ENCODE measurements at regions not wholly inside any gene's neighbourhood (a gene's known extent, or its start where the extent isn't known, plus 50 kb on each side); places are given as distances from the start of the nearest gene placed in this dataset.

DNA sequence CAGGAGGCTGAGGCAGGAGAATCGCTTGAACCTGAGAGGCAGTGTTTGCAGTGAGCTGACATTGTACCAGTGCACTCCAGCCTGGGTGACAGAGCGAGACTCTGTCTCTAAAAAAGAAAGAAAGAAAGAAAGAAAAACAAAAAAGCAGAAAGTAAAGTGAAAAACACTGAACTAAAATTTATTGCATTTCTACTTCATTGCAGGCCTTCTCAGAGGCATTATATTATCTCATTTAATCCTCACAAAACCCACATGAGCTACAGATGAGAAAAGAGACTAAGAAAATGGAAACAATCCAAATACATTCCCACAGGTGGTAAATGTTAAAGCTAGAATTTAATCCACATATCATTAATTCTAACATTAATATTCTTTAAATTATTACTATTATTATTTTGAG lies 147.2 kb upstream of the FREM2 start:
- no peak overlapping the region for H3K27ac Mint-ChIP-seq
- no peak for ATAC-seq
- no peaks in the 10 kb centered on the region for H3K27me3 Mint-ChIP-seq

DNA sequence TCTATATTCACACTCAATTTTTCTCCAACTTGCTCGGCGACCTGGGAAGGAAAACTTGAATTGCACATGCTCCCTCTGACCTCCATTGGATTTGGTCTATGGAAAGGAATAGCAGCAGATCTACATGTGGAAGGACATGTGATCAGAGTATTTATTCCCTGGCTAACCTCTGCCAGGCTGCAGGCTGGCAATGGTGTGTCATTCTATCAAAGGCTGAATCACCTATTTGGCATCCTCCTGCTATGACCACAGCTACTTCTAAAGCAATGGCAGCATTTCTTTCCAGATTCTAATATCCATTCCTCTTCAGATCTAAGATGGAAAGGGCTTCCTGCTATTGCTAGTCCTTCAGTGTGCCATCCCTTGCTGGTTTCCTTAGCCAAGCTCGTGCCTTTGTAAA lies 144.3 kb upstream of the FREM2 start:
- no peak overlapping the region for H3K4me3 Mint-ChIP-seq
- no peaks in the 10 kb centered on the region for H3K9me3 Mint-ChIP-seq
- no peaks in the 10 kb centered on the region for H3K4me1 Mint-ChIP-seq
- DNase-seq (no peak), ATAC-seq (no peak)
- no peak overlapping the region for H3K27ac Mint-ChIP-seq
- no peaks in the 10 kb centered on the region for H3K36me3 Mint-ChIP-seq (ENCODE audit: low read depth)
- no peaks in the 10 kb centered on the region for H3K27me3 Mint-ChIP-seq

More for the DNA sequence above, 147.2 kb upstream of the FREM2 start:
- H3K9me3 Mint-ChIP-seq = no peaks in the 10 kb centered on the region
- no peaks in the 10 kb centered on the region for H3K36me3 Mint-ChIP-seq (ENCODE audit: low read depth)
- no peaks in the 10 kb centered on the region for H3K4me1 Mint-ChIP-seq
- no peak for DNase-seq
- no peak overlapping the region for H3K4me3 Mint-ChIP-seq

DNA sequence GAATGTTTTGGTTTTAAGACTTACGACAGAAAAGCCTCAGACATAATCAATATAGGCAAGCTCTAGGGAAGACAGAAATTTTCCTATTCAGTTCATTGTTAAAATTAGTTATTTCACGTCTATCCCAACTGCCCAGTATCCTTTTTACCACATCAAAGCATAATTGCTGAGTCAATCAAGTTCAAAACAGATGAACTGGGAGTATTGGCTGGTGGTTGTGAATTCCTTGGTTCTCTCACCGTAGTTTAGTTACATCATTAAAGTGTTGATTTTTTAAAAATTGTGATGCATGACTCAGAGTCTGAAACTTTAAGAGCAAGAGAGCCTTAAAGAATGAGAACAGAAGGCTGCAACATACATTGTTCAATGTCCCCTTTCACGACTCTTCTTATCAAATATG lies 143.3 kb upstream of the FREM2 start:
- DNase-seq (no peak), ATAC-seq (no peak)
- Mint-ChIP-seq H3K27me3 (no peaks in the 10 kb centered on the region), H3K9me3 (peaks cover 3% of the 10 kb centered on the region), H3K36me3 (ENCODE audit: low read depth) (no peaks in the 10 kb centered on the region), H3K27ac (no peak overlapping the region), H3K4me1 (no peaks in the 10 kb centered on the region), H3K4me3 (no peak overlapping the region)

DNA sequence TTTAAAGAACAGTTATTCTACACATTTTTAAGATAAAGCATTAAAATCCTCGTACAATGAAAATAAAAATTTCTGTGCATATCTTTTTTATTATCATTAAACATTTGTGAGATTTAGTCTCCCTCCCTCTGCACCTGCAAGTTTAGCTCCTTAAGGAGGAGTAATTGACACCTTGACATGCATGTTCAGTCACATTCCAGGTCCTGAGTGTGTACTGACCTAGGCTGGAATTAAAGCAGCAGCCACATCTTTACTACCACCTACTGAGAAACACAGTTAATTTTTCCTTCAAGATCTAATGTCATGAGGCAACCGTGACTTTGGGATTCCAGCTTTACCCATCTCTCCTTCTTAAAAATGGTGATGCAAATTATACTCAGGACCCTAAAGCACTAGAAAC lies 123.1 kb upstream of the FREM2 start:
- Mint-ChIP-seq H3K9me3 (no peaks in the 10 kb centered on the region), H3K27me3 (no peaks in the 10 kb centered on the region), H3K36me3 (ENCODE audit: low read depth) (peaks cover 1% of the 10 kb centered on the region), H3K4me1 (no peaks in the 10 kb centered on the region), H3K4me3 (no peak overlapping the region), H3K27ac (no peak overlapping the region)
- no peak for ATAC-seq
- DNase-seq = no peak

DNA sequence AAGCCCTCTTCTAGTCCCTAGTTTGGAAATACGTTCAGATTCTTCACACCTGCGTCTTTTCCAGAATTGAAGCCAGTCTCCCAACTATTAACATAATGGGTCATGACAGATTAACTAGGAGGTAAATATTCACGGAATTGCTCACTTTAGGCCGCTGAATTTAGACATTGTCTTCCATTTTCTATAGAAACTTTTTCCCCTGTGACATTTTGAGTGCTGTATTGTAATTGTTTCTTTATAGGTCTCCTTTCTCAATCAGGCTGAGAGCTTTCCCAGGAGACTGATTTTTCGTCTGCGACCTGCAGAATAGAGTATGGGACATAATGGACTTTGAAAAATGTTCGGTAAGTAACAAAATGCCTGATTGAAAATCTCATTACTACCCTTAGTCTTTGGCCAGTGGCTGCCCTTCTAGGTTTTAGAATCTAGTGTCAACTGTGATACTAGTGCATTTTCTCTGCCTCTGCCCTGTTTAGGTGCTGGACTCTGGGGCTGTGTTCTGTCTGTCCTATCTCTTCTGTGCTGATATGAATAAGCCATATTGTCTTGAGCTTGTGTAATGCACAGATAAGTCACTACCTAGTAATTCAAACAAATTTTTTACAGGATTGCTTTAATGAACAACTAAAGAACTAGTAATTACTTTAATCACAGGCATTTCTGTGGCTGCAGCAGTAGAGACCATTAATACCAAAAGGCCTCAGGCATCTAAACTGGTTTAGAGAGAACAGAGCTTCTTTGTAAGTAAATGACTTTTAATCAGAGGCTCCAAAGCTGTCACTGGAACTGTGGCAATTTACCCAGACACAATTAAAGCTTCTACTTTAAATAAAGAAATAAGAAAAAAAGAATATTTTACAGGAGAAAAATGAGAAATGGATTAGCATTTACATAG lies 122.4 kb upstream of the FREM2 start:
- no peaks in the 10 kb centered on the region for H3K4me1 Mint-ChIP-seq
- ATAC-seq = no peak
- no peak overlapping the region for H3K4me3 Mint-ChIP-seq
- no peaks in the 10 kb centered on the region for H3K9me3 Mint-ChIP-seq
- H3K27ac Mint-ChIP-seq = no peak overlapping the region
- DNase-seq = no peak
- H3K27me3 Mint-ChIP-seq = no peaks in the 10 kb centered on the region
- H3K36me3 Mint-ChIP-seq (ENCODE audit: low read depth) = peaks cover 1% of the 10 kb centered on the region

DNA sequence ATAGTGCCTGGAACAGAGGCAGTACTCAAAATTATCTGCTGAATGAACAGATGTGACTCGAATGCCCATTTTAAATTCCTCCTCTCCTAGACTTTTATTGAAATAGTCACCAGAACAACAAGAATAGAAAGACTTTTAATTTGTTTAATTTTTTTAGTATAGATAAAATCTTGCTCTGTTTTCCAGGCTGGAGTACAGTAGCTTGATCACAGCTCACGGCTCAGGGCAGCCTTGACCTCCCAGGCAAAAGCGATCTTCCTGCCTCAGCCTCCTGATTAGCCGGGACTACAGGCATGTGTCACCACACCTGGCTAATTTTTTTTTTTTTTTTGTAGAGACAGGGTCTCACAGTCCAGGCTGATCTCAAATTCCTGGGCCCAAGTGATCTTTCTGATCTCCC lies 120.9 kb upstream of the FREM2 start:
- Mint-ChIP-seq H3K4me1 (no peaks in the 10 kb centered on the region), H3K9me3 (no peaks in the 10 kb centered on the region)

DNA sequence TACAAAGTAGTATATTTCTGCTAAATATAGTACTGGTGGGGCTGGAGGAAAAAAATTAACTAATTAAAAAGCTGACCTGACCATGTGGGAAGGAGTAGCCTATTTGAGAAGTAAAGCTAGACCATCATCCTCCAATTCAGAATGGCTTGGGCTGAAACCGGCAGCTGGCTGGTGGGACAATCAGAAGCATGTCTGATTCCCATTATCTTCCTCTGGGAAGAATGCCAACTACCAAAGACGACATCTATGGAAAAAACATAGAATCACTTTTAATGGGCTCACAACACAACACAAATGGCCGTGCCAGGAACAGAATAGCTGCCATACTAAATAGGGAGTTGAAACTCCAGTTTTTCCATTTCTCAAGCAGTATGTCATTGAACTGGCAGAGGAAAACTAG lies 120.4 kb upstream of the FREM2 start:
- Mint-ChIP-seq H3K36me3 (ENCODE audit: low read depth) (no peaks in the 10 kb centered on the region), H3K27ac (no peak overlapping the region), H3K4me1 (no peaks in the 10 kb centered on the region), H3K4me3 (no peak overlapping the region), H3K9me3 (no peaks in the 10 kb centered on the region), H3K27me3 (peaks cover 7% of the 10 kb centered on the region)
- ATAC-seq (no peak), DNase-seq (no peak)

More for the DNA sequence above, 120.9 kb upstream of the FREM2 start:
- no peak overlapping the region for H3K4me3 Mint-ChIP-seq
- ATAC-seq (no peak), DNase-seq (no peak)
- H3K27ac Mint-ChIP-seq = no peak overlapping the region
- H3K27me3 Mint-ChIP-seq = peaks cover 7% of the 10 kb centered on the region
- H3K36me3 Mint-ChIP-seq (ENCODE audit: low read depth) = peaks cover 1% of the 10 kb centered on the region

DNA sequence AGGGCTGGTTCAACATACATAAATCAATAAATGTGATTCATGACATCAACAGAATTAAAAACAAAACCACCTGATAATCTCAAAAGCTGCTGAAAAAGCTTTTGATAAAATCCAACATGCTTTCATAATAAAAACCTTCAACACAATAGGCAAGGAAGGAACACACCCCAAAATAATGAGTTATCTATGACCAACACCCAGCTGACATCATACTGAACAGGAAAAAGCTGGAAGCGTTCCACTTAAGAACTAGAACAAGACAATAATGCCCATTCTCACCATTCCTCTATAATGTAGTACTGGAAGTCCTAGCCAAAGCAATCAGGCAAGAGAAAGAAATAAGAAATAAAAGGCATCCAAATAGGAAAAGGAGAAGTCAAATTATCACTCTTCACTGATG lies 116.2 kb upstream of the FREM2 start:
- Mint-ChIP-seq H3K27ac (no peak overlapping the region), H3K4me3 (no peak overlapping the region), H3K36me3 (ENCODE audit: low read depth) (no peaks in the 10 kb centered on the region), H3K27me3 (peaks cover 7% of the 10 kb centered on the region), H3K4me1 (no peaks in the 10 kb centered on the region), H3K9me3 (no peaks in the 10 kb centered on the region)
- DNase-seq (no peak), ATAC-seq (no peak)

DNA sequence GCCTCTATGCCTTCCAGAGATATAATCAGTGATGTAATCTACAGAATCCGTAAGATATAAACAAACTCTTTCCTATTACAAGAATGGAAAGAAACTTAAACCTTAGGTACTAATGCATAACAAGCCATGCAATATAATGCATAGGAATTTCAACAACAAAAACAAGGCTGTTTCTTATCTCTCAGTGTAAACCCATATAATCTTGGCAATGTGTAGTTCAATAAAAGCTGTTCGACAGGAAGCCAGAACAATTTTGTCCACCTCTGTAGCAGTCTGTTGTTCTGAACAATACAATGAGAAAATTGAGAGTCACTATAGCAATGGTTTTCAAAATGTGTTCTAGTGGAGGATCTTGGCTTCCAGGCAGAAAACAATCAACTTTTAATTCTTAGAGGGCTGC lies 111.5 kb upstream of the FREM2 start:
- Mint-ChIP-seq H3K27ac (no peak overlapping the region), H3K4me3 (no peak overlapping the region)

DNA sequence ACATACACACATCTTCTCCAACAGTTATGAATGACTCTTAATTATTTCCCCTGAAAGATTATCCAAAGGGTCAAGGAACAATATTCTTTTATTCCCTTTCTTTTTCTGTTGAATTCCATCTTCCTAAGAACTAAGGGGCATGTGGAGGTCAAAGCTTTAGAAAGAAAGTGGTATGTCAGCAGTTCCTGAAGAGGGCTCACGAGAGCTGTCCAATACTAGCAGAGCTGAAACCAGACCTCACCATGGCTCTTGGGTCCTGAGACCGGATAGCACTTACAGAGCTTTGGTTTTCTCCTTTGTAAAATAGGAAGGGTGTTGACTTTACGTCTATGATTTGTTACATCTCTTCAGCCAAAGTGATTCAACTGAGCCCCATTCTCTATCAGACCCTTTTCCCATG lies 109.8 kb upstream of the FREM2 start:
- Mint-ChIP-seq H3K9me3 (no peaks in the 10 kb centered on the region), H3K27ac (no peak overlapping the region), H3K27me3 (no peaks in the 10 kb centered on the region), H3K4me1 (no peaks in the 10 kb centered on the region), H3K4me3 (no peak overlapping the region), H3K36me3 (ENCODE audit: low read depth) (no peaks in the 10 kb centered on the region)
- no peak for ATAC-seq
- DNase-seq = no peak

More for the DNA sequence above, 111.5 kb upstream of the FREM2 start:
- DNase-seq (no peak), ATAC-seq (no peak)
- Mint-ChIP-seq H3K4me1 (no peaks in the 10 kb centered on the region), H3K36me3 (ENCODE audit: low read depth) (no peaks in the 10 kb centered on the region), H3K27me3 (peaks cover under 1% of the 10 kb centered on the region), H3K9me3 (no peaks in the 10 kb centered on the region)

DNA sequence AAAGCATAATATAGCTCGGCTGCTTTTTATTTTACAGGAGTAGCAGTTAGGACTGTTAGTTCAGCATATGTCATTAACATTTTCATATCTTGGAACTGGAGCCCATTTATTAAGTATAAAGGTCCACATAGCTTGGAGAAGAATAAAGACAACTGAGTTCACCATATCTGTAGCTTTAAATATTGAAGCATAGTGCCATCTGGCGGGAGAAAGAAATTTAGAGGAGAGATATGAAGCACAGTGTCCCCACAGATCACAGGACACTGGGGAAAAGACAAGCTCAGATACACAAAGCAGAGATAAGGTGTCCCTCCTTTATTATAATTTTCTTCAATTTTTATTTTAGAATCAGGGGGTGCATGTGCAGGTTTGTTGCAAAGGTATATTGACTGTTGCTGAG lies 104.7 kb upstream of the FREM2 start:
- no peaks in the 10 kb centered on the region for H3K27me3 Mint-ChIP-seq
- no peak overlapping the region for H3K27ac Mint-ChIP-seq
- H3K36me3 Mint-ChIP-seq (ENCODE audit: low read depth) = no peaks in the 10 kb centered on the region
- H3K4me1 Mint-ChIP-seq = no peaks in the 10 kb centered on the region
- no peak for ATAC-seq
- no peaks in the 10 kb centered on the region for H3K9me3 Mint-ChIP-seq
- no peak overlapping the region for H3K4me3 Mint-ChIP-seq
- DNase-seq = no peak

DNA sequence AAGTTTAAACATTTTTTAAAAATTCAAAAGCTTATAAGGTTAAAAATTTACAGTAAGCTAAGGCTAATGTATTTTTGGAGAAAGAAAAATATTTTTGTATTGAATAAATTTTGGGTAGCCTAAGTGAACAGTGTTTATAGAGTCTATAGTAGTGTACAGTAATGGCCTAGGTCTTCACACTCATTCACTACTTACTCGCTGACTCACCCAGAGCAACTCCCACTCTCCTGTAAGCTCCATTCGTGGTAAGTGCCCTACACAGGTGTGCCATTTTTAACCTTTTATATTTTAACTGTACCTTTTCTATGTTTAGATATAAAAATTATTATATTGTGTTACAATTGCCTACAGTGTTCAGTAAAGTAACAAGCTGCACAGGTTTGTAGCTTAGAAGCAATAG lies 96.6 kb upstream of the FREM2 start:
- peaks cover 3% of the 10 kb centered on the region for H3K27me3 Mint-ChIP-seq
- DNase-seq (no peak), ATAC-seq (no peak)
- no peaks in the 10 kb centered on the region for H3K9me3 Mint-ChIP-seq
- no peaks in the 10 kb centered on the region for H3K36me3 Mint-ChIP-seq (ENCODE audit: low read depth)
- H3K4me3 Mint-ChIP-seq = no peak overlapping the region
- no peak overlapping the region for H3K27ac Mint-ChIP-seq
- no peaks in the 10 kb centered on the region for H3K4me1 Mint-ChIP-seq

DNA sequence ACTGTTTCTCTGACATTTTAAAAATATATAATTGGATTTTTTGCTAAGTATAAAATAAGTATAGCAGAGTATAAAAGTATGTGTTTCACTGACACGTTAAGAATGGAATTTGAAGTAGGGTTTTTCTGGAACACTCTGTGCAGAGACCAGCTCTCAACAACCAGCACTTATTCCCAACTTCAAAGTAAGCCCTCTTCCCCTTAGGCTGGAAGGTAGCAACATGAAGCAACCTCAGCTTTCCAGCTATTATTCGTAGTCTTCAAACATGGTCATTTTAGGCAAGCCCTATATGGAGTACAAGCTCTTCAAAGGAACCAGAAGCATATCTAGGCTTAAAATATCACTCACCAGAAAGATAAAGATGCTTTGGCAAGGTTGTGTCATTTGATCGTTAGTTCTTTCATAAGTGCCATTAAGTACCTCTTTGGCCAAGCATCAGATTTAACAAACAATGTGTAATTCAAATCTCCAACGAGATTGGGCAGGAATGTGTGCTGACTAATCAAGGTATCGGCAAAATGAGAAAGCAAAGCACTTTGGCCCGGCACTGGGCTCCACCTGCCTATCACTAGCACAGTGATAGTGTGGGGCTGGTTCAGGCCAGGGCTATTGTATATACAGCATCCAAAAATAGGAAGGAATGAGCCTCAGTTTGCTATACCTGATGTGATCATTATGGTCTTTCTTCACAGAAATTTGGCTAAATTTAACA lies 95.9 kb upstream of the FREM2 start:
- ATAC-seq (no peak), DNase-seq (no peak)
- H3K27ac Mint-ChIP-seq = no peak overlapping the region
- H3K36me3 Mint-ChIP-seq (ENCODE audit: low read depth) = no peaks in the 10 kb centered on the region
- H3K9me3 Mint-ChIP-seq = no peaks in the 10 kb centered on the region
- peaks cover 3% of the 10 kb centered on the region for H3K27me3 Mint-ChIP-seq
- no peak overlapping the region for H3K4me3 Mint-ChIP-seq
- no peaks in the 10 kb centered on the region for H3K4me1 Mint-ChIP-seq

DNA sequence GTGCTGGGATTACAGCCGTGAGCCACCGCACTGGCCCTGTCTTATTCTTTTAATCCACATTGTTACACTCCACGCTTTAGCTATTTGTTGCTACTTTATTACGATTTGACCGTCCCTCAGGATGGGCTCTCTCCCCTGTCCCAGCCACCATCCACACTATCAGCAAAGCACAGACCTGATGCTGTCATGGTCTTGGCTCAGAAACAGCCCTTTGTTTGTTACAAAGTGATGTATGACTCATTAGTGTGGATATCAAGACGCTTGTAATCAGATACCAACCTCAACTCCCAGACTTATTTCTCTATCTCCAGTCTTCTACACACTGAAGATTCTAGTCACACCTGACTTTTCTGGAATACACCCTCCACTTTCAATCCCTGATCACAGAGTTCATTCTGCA lies 84.6 kb upstream of the FREM2 start:
- H3K4me1 Mint-ChIP-seq = no peaks in the 10 kb centered on the region
- no peak for ATAC-seq
- H3K36me3 Mint-ChIP-seq (ENCODE audit: low read depth) = no peaks in the 10 kb centered on the region
- H3K27ac Mint-ChIP-seq = no peak overlapping the region
- no peaks in the 10 kb centered on the region for H3K9me3 Mint-ChIP-seq
- peaks cover 6% of the 10 kb centered on the region for H3K27me3 Mint-ChIP-seq
- H3K4me3 Mint-ChIP-seq = no peak overlapping the region
- no peak for DNase-seq

All from activated naive CD8-positive, alpha-beta T cell treated with anti-CD3 and anti-CD28 coated beads, Interleukin-2, amount 50 U/mL, for 24 hours (primary cell).